Brain microvascular endothelial cell (primary cell): ENCODE measurements at regions not wholly inside any gene's neighbourhood (a gene's known extent, or its start where the extent isn't known, plus 50 kb on each side); places are given as distances from the start of the nearest gene placed in this dataset.

ENCODE experiments used
- DNase-seq: peaks from one replicate; pipeline ENCODE4 v3.0.0-alpha.2; 2020
- H3K27ac ChIP-seq: fragments of 250-450 bp; sonication (Bioruptor Pico); 2 replicates; pipeline ENCODE4 v1.5.1; 2020; ENCODE audit warnings: mild to moderate bottlenecking, moderate library complexity
- H3K27me3 ChIP-seq: fragments of 250-450 bp; sonication (Bioruptor Pico); replicated peaks from 2 replicates; pipeline ENCODE4 v1.5.1; 2020; ENCODE audit warnings: mild to moderate bottlenecking
- H3K36me3 ChIP-seq: fragments of 250-450 bp; sonication (Bioruptor Pico); replicated peaks from 2 replicates; pipeline ENCODE4 v1.5.1; 2020; ENCODE audit warnings: mild to moderate bottlenecking
- H3K4me3 ChIP-seq: 2 replicates; pipeline ENCODE4 v1.5.1; 2011; ENCODE audit warnings: low read depth, mild to moderate bottlenecking, control low read depth, low read length, moderate library complexity
- CTCF ChIP-seq: IDR thresholded peaks from 2 replicates; pipeline ENCODE4 v1.5.1; 2011; ENCODE audit warnings: low read depth, mild to moderate bottlenecking, moderate library complexity, low read length, control low read depth, inconsistent platforms; ENCODE audit errors: missing control alignments
- in situ Hi-C: cut with HindIII; loops from 2 replicates; pipeline ENCODE4 v1.10.0; 2017; ENCODE audit warnings: low sequenced_read_pairs, low pct_ligation_motif_present

- no peak overlapping the region for H3K4me3 ChIP-seq
- H3K27me3 ChIP-seq, result peaks cover 3% of the 10 kb centered on the region
- in situ Hi-C loops, result no loop called here
- no peak for TF ChIP-seq CTCF
- H3K27ac ChIP-seq, result no peak overlapping the region
- H3K36me3 ChIP-seq, result no peaks in the 10 kb centered on the region
- DNase-seq, result no peak
Observed at GRCh38 chr15:101543431-101543830, 53.9 kb upstream of the PCSK6 start.

GRCh38 chr15:101543026-101543390 lies 53.5 kb upstream of the PCSK6 start:
- Histone ChIP-seq H3K4me3 (no peak overlapping the region), H3K27ac (no peak overlapping the region), H3K27me3 (peaks cover 3% of the 10 kb centered on the region), H3K36me3 (no peaks in the 10 kb centered on the region)
- in situ Hi-C loops, result no loop called here
- no peak for TF ChIP-seq CTCF
- DNase-seq, result no peak

GRCh38 chr15:101542306-101543025 lies 53.0 kb upstream of the PCSK6 start:
- Histone ChIP-seq H3K27me3 (peaks cover 3% of the 10 kb centered on the region), H3K4me3 (no peak overlapping the region), H3K36me3 (no peaks in the 10 kb centered on the region), H3K27ac (no peak overlapping the region)
- no peak for DNase-seq
- no peak for TF ChIP-seq CTCF
- in situ Hi-C loops, result no loop called here

- peaks cover 3% of the 10 kb centered on the region for H3K27me3 ChIP-seq
Observed at GRCh38 chr15:101541501-101542292, 52.2 kb upstream of the PCSK6 start.

GRCh38 chr15:101540480-101541239 lies 51.2 kb upstream of the PCSK6 start:
- Histone ChIP-seq H3K27me3 (peaks cover 1% of the 10 kb centered on the region), H3K4me3 (no peak overlapping the region), H3K27ac (no peak overlapping the region), H3K36me3 (no peaks in the 10 kb centered on the region)
- in situ Hi-C loops, result no loop called here
- no peak for DNase-seq
- peak; percentile 25 for TF ChIP-seq CTCF

More at GRCh38 chr15:101541501-101542292, 52.2 kb upstream of the PCSK6 start:
- Histone ChIP-seq H3K36me3 (no peaks in the 10 kb centered on the region), H3K4me3 (no peak overlapping the region), H3K27ac (no peak overlapping the region)
- TF ChIP-seq CTCF, result no peak
- no peak for DNase-seq
- in situ Hi-C loops, result no loop called here
